NCI-H748 (cell line): ENCODE measurements at regions not wholly inside any gene's neighbourhood (a gene's known extent, or its start where the extent isn't known, plus 50 kb on each side); places are given as distances from the start of the nearest gene placed in this dataset.
A peak's percentile ranks its signal among the peaks of the same experiment; 100 is the strongest.
"Not testable (repeated sequence)": the region's sequence is repeated elsewhere in the genome, so short reads cannot be mapped to it uniquely, and the experiment has no call there.

ENCODE experiments used
- DNase-seq: peaks from one replicate; lab custom pipeline; 2025; ENCODE audit not compliant: unreplicated experiment; lab: John Stamatoyannopoulos, UW

DNA sequence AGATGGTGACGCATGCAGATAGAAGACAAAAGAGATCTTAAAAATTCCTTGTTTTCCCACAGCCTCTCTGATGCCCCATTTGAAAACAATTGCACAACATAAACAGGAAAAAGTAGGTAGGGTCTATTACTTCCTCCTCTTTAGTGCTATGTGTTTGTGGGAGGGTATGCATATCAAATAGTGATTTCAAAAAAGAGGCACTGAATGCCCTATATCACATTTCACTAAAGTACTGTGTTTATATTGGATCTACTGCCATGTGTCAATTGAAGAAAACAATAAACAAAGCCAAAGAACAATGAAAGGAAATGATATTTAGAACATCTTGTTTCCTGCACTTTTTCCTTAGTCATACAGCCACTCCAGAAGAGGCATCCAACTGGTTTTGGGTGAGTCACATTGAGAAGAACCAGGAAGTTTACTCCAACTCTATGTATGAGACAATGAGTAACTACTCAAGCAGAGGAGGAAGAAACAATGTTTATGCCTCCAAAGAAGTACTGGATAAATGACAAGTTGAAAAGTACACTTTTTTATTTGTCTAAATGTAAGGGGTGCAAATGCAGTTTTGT, 583.6 kb downstream of the FBXO15 start:
- DNase-seq, result no peak

DNA sequence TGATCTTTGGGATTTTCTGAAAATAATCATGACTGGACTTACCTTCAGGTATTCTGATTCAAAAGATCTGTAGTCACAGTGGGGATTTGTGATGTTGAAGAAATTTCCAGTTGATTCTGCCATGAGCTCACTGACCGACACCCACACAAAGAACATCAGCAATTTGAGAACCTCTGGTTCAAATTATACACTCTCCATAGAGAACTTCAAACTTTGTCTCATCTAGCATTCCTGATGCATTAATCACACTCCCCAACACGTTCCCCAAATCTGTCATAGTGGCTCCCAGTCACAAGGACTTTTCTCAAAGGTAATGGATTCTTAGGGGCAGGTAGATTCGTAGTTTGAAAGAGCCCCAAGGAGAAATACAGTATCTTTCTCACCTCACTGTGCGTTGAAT, 584.3 kb downstream of the FBXO15 start:
- no peak for DNase-seq

DNA sequence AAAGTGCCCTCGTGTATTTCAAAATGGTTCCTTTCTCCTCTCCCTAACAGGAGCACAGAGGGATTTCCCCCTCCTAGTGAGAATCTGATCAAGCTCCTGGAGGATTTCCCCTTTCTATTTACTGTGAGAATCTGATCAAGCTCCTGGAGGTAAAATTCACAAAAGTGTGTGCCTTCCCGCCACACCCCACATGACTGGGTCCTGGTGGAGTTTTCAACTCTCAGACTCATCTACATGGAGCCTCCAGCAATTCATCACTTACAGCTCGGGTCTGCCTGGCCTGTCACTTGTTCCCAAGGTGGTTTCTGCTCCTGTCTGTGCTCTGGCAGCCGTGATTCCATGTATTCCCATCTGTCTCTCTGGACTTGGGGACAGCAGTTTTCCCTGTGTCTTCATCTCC, 590.7 kb downstream of the FBXO15 start:
- DNase-seq, result no peak

DNA sequence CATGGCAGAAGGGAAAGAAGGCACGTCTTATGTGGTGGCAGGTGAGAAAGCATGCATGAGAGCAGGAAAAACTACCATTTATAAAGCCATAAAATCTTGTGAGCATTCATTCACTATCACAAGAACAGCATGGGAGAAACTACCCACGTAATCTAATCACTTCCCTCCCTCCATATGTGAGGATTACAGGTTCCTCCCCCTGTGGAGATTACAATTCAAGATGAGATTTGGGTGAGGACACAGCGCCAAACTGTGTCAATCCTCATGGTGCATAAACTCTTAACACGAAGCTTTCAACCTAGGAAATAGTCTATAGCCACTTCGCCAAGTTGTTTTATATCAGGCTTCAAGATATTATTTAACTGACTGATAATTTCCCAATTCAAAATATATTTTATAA, 595.5 kb downstream of the FBXO15 start:
- DNase-seq, result no peak

DNA sequence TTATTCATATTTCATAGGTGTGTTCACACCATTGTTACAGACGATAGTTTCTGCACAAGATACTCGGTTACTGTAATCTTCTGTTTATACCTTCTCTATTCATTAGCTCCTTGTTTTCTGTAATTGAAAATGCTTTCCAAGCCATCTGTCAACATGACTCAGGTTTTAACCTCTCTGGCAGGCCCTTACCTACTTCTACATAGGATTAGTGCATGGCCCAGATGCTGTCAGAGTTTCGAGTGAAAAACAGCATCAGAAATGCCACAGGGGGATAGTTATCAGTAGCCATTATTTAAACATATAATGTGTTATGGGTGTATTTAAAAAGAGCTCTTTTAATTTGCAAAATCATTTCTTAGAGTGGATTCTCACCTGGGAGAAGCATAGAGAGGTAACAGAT, 596.4 kb downstream of the FBXO15 start:
- DNase-seq, result no peak

DNA sequence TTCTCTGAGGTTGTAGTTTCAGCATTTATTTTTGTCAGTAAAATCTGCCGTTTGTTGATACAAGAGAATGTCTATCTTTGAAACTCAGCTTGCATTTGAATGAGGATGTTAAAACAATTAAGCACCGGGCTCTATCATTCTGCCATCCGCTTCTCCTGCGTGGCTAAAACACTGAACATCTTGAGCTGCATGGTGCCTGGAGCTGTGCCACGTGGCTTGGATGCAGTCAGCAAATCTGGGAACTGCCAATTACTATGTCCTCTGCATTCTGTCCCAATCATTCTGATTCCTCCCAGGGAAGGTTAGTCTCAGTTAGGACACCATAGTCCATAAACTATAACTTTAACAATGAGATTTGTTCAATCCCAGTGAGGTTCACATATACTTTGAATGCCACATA, 598.4 kb downstream of the FBXO15 start:
- no peak for DNase-seq

DNA sequence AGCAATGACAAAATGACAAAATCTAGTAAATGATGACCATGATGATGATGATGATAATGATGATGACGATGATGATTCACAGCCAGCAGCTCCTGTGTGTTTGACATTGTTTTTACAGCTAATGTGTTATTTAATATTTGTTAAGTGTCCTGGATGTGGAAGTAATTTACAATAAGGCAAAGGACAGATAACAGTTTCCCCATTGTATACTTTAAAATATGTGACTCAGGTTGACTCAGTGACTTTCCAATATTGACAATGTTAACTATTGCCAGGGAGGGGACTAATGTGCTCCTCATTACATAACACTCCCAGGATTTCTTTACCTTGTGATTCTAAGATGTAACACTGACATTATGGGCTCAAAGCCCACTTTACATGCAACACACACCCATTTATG, 602.2 kb downstream of the FBXO15 start:
- no peak for DNase-seq

DNA sequence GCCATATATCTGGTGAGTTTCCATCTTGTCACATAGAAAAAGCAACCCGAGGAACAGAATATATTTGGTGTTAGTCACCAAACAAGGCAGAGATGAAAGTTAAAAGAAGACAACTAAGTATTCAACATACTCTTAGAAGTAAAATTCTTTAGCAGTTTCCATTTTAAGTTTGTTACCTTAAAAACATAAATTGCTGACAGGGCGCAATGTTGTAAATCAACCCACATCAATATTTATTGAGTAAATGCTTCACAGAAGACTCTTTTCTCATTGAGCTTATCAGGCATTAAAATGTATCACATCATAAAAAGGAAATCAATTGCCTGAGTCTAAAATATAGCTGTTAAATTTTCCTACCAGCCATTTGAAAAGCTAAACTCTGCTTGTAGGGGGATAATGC, 603.0 kb downstream of the FBXO15 start:
- no peak for DNase-seq

DNA sequence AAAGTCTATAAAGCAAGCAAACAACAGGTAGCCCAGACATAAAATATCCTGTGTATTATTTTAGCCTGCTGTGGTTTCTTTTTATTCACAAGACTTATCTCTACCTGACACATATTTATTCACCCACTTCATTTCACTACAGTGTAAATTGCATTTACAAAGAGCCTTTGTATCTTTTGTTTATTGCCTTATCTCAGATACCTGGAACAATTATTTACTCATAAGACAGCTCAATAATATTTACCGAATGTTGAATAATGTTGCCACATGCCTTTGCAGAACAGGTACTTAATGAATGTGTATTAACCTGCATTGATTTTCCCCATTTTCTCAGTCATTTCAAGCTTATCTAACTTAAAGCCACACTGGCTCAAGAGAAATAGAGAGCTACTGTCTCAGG, 603.6 kb downstream of the FBXO15 start:
- DNase-seq, result peak; percentile 37

DNA sequence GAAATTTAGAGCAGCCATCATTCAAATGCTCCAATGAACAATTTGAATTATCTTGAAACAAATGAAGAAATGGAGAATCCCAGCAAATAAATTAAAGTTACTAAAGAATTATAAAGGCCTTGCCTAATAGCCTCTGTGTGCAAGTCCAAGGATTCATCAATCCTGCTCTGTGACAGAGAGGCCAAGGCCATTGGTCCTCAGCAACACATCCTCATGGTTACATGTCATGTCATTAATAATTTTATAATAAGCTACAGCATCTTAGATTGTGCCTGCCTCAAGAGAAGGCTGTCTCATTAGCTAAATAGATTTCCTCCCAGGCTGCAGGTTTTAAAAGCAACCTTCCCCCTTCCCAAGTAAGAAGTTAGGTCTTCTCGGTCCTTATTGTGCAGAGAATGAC, 611.6 kb downstream of the FBXO15 start:
- no peak for DNase-seq

DNA sequence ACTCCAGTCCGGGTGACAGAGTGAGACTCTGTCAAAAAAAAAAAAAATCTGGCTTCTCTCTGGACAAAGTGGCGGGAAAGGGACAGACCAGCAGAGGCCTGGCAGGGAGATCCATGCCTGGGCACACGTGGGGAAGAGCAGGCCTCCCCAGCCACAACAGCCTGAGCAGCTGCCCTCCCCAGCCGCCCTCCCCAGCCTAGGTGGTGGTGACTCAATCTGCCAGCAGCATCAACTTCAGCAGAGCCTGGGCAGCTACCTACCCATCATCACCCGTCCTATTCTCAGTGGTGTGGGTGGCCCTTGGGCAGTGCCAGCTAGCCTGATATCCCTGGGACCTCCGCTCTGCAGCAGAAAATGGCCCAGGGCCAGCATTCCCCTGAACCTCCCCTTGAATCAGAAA, 612.4 kb downstream of the FBXO15 start:
- DNase-seq, result peak; percentile 75

DNA sequence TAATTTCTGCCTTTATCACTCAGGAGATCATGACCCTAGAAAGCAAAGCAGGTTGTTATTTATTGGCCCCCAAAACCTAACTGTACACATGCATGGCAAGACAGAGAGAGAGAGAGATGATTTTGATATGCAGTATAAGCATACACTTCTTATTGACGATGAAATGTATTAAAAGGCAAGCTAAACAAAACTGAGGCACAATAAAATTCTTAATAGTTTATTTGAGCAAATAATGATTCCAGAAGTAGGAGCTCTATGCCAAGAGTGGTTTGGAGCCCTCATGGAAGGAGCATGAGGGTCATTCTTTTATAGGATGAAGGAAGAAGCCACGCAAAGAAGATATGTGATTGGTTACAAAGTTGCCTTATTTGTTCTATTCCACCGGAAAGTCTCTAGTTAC, 616.0 kb downstream of the FBXO15 start:
- no peak for DNase-seq

DNA sequence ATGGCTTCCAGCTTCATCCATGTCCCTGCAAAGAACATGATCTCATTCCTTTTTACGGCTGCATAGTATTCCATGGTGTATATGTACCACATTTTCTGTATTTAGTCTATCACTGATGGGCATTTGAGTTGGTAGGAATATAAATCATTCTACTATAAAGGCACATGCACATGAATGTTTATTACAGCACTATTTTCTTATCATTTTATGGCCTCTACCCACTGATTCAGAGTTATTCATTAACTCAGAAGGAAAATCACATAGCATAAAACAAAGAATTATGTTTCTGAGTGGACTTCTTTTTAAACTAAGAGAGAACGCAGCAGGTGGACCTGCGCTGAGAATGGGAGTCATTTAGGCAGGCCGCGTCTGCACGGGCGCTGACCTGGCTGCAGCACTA, 619.6 kb downstream of the FBXO15 start:
- no peak for DNase-seq

DNA sequence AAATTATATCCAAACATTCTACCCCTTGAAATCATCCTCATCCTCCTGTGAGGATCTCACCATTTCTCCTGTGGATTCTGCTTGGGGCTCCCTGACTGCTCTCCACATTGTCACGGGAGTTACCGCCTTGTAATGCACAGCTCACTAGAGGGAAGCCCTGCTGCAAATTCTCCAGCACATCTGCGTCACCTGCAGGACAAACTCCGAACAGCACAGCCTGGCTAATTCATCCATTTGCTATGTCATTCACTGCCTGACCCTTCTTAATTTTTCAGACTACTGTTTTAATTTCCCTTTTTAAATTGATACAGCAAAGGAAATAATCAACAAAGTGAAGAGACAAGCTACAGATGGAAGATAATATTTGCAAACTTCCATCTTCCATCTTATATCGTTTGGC, 627.4 kb downstream of the FBXO15 start:
- peak; percentile 30 for DNase-seq

DNA sequence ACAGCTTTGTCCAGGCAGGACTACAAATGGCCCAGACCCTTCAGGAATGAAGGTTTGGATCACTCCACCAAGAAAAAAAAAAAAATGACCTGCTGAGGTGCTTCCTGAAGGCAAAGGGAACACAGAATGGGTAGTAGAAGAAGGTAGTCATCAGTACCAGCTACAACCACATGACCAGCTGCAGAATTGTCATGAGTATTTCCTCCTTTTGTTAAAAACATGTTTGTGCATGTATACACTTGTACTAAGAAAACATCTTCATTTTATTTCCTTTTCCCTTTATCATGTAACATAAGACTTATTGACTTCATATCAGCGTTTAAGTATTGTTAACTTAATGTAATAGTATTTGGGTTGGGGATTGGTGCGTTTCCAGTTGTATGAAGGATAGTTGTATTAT, 631.6 kb downstream of the FBXO15 start:
- DNase-seq, result not testable (repeated sequence)

DNA sequence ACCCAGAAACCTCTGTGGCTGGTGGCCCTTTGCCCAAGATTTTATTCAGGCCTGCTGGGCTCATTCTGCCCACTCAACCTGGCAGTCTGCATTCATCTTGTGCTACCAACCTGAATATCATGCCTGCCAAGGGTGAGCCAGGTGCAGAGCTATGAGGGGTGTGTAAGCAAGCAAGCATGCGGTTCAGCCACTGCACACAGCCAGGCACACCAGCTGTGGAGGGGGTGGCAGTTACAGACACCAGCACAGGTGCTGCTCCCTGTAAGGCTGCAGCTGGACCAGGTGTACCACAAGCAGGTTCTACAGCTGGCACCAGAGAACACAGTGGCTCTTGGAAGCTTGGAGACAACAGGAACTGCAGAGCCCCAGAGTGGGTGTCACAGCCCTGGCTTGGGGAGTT, 633.2 kb downstream of the FBXO15 start:
- DNase-seq, result no peak

DNA sequence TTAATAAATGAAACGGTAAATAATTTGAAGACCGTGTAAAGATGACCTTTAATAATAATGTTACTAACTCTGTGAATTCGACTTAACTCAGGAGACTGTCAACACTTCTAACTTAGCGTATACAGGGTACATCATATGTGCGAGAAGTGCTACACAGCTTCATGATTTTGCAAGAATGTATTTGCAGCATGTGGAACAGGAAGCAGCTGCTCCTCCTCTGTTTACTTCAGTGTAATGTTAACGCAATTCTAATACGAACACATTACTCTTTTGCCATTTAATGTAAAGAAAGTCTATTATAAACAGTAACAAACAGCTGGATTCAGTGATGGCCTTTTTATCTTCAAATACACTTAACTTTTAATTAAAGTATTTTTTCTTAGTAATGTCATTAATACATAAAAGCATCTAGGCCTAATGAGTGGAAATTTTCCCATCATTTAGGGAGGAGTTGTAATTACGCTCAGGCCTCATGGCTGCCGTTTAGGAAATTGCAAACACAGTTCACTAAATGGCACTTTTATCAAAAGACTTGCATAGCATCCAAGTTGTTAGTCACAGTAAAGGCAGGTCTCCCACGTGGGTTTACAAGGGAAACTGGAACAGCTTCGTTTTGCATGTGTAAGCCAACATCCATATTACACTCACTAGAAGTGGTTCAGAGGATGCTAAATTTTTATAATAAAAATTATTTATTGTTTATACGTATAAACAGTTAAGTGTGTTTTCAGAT, 635.7 kb downstream of the FBXO15 start:
- peak; percentile 89 for DNase-seq

DNA sequence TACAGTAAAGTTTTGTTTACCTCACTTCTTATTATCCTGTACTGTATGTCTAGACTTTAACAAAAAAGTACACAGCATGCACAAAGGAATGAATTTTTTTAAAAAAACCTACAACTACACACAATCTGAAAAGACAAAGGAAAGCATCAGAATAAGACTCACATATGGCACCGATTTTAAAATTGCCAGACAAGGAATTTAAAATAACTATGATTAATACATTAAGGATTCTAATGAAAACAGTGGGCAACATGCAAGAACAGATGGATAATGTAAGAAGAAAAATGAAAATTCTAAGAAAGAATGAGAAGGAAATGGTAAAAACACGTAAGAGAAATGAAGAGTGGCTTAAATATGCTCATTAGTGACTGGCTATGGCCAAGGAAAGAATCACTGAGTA, 638.2 kb downstream of the FBXO15 start:
- DNase-seq, result no peak

DNA sequence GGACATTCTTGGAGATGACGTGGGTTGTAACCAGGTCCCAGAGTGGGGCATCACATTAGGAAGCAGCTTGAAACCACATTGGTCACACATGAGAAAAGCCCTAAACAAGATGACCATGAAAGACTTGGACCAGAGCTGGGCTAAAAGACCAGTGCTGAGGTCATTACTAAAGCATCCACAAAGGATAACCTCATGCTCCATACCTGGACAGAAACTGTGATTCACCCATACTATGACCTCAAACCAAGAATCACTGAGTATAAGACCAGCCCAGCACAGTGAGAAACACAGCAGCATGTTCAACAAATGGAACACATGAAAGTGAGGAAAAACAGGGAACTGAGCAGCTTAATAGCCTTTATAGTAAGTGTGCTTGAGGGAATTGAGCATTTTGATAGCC, 635.5 kb upstream of the NETO1 start:
- no peak for DNase-seq

DNA sequence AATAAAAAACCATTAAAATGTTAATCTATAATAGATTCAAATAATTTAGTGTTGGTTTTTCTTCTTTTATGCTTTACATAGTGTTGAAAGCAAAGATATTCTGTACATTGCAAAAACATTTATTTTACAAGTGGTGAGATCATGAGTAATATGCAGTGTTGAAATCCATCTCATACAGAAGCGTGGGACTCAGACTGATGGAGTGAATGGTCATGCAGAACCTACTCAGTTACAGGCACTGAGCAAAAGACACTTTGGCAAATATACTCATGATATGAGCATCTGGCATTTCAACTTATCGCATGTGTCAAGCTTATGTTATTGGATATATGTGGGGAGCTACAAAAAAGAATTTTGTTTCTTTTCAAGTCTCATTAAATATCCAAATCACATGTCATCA, 620.2 kb upstream of the NETO1 start:
- no peak for DNase-seq

DNA sequence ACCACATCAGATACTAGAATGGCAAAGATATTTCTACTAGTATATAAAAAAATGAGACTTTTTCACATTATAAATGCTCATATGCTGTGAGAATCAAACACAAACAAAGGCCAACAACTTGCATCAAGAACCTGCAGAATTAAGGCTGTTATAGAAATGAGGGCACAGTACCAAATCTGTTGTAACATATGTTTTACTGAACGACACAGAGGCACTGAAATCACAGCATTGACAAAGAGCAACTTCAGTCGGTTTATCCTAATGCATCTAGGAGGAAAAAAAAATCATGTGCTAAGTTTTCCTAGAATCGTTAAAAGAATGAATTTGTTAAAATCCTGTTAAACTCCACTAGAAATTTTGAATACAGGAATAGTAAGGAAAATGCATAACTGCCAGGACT, 617.4 kb upstream of the NETO1 start:
- DNase-seq, result no peak

DNA sequence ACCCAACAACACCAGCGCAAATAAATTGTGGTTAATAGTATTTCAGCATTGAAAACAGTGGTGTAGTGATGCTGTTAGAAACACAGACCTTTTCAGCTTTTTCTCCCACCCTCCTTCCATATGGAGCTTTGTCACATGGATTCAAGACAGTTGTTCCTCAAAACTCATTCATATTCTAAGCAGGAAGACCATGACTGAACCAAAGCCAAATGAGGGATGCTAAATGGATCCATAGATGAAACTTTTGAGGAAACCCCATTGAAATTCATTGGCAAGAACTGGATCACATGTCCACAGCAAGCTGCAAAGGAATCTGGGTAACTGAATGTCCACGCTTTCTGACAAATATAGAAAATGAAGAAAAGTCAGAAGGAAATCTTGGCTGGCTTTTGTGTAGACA, 615.1 kb upstream of the NETO1 start:
- DNase-seq, result no peak

DNA sequence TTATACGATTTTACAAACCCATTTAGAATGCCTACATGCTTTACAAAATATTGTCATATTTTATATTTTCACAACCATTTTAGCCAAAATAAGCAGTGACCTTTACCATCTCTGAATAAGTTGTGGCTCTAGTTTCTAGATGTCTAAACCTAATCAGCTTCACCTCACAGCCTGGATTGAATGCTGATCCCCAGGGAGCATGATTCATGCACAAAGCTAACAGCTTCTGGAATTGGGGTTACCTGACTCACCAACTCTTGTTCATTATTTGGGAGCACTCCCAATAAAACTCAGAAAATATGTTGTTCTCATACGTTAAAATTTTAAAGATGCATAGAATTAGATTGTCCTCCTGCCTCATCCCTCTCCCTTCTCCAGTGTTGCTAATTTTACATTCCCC, 611.7 kb upstream of the NETO1 start:
- DNase-seq, result no peak
